ENCODE measurements at regions not wholly inside any gene's neighbourhood (a gene's known extent, or its start where the extent isn't known, plus 50 kb on each side); places are given as distances from the start of the nearest gene placed in this dataset.
"Not testable (repeated sequence)": the region's sequence is repeated elsewhere in the genome, so short reads cannot be mapped to it uniquely, and the experiment has no call there.

DNA sequence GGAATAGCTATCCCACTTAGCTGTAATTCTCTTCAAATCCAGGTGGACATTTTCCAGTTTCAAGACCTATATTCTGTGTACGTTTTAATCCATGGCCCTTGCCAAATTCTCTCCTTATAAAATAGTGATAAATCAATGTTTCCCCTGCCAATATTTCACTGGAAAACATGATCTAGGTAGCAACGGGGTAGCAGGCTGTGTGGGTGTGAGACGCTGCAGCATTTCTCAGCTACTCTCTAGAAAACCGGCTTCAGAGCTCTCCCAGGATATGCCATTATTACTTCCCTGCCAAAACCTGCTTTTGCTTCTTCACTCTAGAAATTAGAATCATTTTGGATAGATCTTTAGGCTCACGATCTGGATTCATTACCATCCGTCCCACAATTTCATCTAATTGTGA, 82.1 kb upstream of the SIPA1L2 start:
- no peak overlapping the region for H3K4me3 ChIP-seq
- no peak overlapping the region for H3K27ac ChIP-seq
- DNase-seq (ENCODE audit: low spot score), result no peak
- TF ChIP-seq CTCF (IDR thresholded peaks at IDR 0.05), result no peak

GRCh38 chr1:232713785-232714184, 83.9 kb upstream of the SIPA1L2 start:
- Histone ChIP-seq H3K4me3 (no peak overlapping the region), H3K27ac (no peak overlapping the region)
- TF ChIP-seq CTCF (IDR thresholded peaks at IDR 0.05), result no peak
- no peak for DNase-seq (ENCODE audit: low spot score)

- DNase-seq (ENCODE audit: low spot score), result no peak
- no peak overlapping the region for H3K27ac ChIP-seq
- H3K4me3 ChIP-seq, result no peak overlapping the region
- TF ChIP-seq CTCF (IDR thresholded peaks at IDR 0.05), result no peak
Measured at GRCh38 chr1:232715154-232715553, 85.2 kb upstream of the SIPA1L2 start.

DNA sequence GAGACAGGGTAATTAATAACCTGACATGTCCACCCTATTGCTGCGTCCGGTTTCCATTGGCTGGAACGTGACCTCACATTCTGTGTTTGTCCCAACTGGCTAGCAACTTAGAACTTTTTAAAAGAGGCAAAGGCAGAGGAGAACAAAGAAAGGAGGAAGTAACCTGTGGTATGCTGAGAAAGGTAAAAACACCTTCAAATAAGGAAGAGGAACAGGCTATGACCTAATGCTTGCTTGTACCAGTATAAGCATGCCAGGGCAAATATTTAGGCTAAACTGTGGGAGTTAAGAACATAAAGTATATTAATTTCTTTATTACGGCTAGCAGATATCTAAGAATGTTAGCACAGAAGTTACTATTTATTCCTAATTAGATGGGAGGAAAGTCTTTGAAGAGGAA, 87.3 kb upstream of the MAP10 start:
- DNase-seq (ENCODE audit: low spot score); H3K4me3 ChIP-seq; H3K27ac ChIP-seq: not testable (repeated sequence)

GRCh38 chr1:232718928-232719927, 86.0 kb upstream of the MAP10 start:
- no peak for DNase-seq (ENCODE audit: low spot score)
- Histone ChIP-seq H3K27ac (no peak overlapping the region), H3K4me3 (no peak overlapping the region)
- no peak for TF ChIP-seq CTCF (IDR thresholded peaks at IDR 0.05)

GRCh38 chr1:232722626-232723025, 82.6 kb upstream of the MAP10 start:
- no peak for DNase-seq (ENCODE audit: low spot score)
- no peak for TF ChIP-seq CTCF (IDR thresholded peaks at IDR 0.05)
- Histone ChIP-seq H3K4me3 (no peak overlapping the region), H3K27ac (no peak overlapping the region)

DNA sequence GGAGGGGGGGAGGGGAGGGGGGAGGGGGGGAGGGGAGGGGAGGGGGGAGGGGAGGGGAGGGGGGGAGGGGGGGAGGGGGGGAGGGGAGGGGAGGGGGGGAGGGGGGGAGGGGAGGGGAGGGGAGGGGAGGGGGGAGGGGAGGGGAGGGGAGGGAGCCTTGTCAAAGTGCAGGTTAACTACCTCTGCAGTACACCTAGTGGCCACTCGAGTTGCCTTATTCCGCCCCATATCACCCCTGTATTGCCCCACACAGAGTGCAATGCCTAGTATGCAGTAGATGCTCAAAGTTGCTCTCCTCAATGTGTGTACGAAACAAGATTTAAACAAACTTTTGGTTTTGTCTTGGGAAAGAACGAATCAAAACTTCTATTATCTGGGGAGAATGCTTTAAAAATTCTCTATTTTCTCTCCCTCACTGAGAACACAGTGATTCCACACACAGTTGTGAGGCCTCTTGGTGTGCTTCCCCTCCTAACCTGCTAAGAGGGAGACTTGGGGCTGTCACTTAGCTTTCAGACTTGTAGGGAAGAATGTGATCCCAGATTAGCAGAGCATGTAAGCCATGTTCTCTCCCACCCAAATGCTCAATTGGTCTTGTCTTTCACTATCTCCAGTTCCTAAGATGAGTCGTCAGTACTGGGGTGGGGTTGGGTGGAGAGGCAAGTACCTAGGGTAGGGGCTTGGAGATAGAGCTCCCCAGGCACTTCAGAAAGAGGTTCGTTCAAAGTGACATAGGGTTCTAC, 79.7 kb upstream of the MAP10 start:
- TF ChIP-seq CTCF (IDR thresholded peaks at IDR 0.05), result no peak
- H3K4me3 ChIP-seq, result no peak overlapping the region
- H3K27ac ChIP-seq, result no peak overlapping the region
- no peak for DNase-seq (ENCODE audit: low spot score)

All from coronary artery (tissue), 2 donors.